HG03045 (cell line): ENCODE measurements at regions not wholly inside any gene's neighbourhood (a gene's known extent, or its start where the extent isn't known, plus 50 kb on each side); places are given as distances from the start of the nearest gene placed in this dataset.

ENCODE experiments used
- ATAC-seq: cut with Tn5 transposase; IDR thresholded peaks from one replicate; pipeline ENCODE4 v1.9.1; 2021; ENCODE audit warnings: mild to moderate bottlenecking, moderate library complexity; ENCODE audit not compliant: unreplicated experiment

- no peak for ATAC-seq
These were observed 118.2 kb upstream of the C7orf33 start for GRCh38 chr7:148472406-148472805.

GRCh38 chr7:148473703-148474480 lies 116.7 kb upstream of the C7orf33 start:
- no peak for ATAC-seq

GRCh38 chr7:148474481-148475025 lies 116.0 kb upstream of the C7orf33 start:
- ATAC-seq: no peak

- ATAC-seq: no peak
These were observed 112.0 kb upstream of the C7orf33 start for GRCh38 chr7:148478551-148478950.

GRCh38 chr7:148480479-148481146 lies 110.0 kb upstream of the C7orf33 start:
- ATAC-seq: no peak

GRCh38 chr7:148481147-148481526 lies 109.4 kb upstream of the C7orf33 start:
- no peak for ATAC-seq

GRCh38 chr7:148481971-148482626 lies 108.5 kb upstream of the C7orf33 start:
- no peak for ATAC-seq

- ATAC-seq: no peak
These were observed 106.9 kb upstream of the C7orf33 start for GRCh38 chr7:148483515-148484308.

- ATAC-seq: no peak
These were observed 106.1 kb upstream of the C7orf33 start for GRCh38 chr7:148484486-148484885.

- ATAC-seq: no peak
These were observed 104.9 kb upstream of the C7orf33 start for GRCh38 chr7:148485618-148486017.

GRCh38 chr7:148486937-148487336 lies 103.6 kb upstream of the C7orf33 start:
- ATAC-seq: no peak

- ATAC-seq: no peak
These were observed 102.7 kb upstream of the C7orf33 start for GRCh38 chr7:148487912-148488311.

- ATAC-seq: no peak
These were observed 100.9 kb upstream of the C7orf33 start for GRCh38 chr7:148489678-148490077.

- no peak for ATAC-seq
These were observed 98.3 kb upstream of the C7orf33 start for GRCh38 chr7:148492157-148492860.

- no peak for ATAC-seq
These were observed 95.0 kb upstream of the C7orf33 start for GRCh38 chr7:148495605-148496004.

GRCh38 chr7:148500978-148501377 lies 89.6 kb upstream of the C7orf33 start:
- ATAC-seq: no peak

- no peak for ATAC-seq
These were observed 86.6 kb upstream of the C7orf33 start for GRCh38 chr7:148503900-148504487.

- ATAC-seq: no peak
These were observed 84.8 kb upstream of the C7orf33 start for GRCh38 chr7:148505645-148506375.

GRCh38 chr7:148507064-148507573 lies 83.4 kb upstream of the C7orf33 start:
- peak; percentile 97 for ATAC-seq
